Transverse colon (tissue), 4 donors: ENCODE measurements at regions not wholly inside any gene's neighbourhood (a gene's known extent, or its start where the extent isn't known, plus 50 kb on each side); places are given as distances from the start of the nearest gene placed in this dataset.

ENCODE experiments used
- EP300 ChIP-seq: sonication (generic); formaldehyde crosslinking; IDR thresholded peaks from one replicate; pipeline ENCODE4 v1.6.1; 2017; ENCODE audit warnings: antibody characterized with exemption, low read depth
- POLR2A ChIP-seq: fragments of 450-650 bp; IDR thresholded peaks from one replicate; pipeline ENCODE4 v1.6.1; 2016; ENCODE audit warnings: antibody characterized with exemption, mild to moderate bottlenecking, moderate library complexity
- POLR2AphosphoS5 ChIP-seq, 3 donors: sonication (generic); formaldehyde crosslinking; IDR thresholded peaks; one replicate each; pipeline ENCODE4 v1.6.1; 2016; ENCODE audit warnings: antibody characterized with exemption in 3 of 3
- TF ChIP-seq, protein P1 (sequence below), 5 experiments: fragments of 200-600 bp in 3 of 5; fragments of 450-650 bp in 2 of 5; sonication (generic) in 3 of 5; IDR thresholded peaks; 1 replicate in 2 of 5; 2 replicates in 3 of 5; pipeline ENCODE4 v1.5.1; 2016 to 2017; ENCODE audit warnings: antibody characterized with exemption in 5 of 5, inconsistent platforms in 3 of 5, mild to moderate bottlenecking in 2 of 5, moderate library complexity in 1 of 5

DNA sequence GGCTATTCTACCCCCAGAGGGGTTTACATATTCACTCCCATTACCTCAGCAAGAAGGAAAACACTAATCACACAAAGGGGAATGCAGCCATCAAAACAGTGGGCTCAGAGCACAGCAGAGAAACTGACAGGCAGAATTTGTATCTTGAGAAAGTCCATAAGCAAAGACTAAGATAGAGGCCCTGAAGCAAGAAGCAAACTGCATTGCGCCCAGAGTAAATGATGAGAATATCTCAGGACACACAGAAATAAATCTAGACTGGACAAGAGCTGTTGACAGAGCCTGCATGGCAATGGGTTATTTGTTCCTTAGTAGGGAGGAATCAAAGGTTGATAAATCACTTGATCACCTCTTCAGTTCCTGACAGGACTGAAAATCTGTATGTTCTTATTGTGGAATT is 440.7 kb upstream of the CELF2 start:
- TF ChIP-seq, protein P1, sequence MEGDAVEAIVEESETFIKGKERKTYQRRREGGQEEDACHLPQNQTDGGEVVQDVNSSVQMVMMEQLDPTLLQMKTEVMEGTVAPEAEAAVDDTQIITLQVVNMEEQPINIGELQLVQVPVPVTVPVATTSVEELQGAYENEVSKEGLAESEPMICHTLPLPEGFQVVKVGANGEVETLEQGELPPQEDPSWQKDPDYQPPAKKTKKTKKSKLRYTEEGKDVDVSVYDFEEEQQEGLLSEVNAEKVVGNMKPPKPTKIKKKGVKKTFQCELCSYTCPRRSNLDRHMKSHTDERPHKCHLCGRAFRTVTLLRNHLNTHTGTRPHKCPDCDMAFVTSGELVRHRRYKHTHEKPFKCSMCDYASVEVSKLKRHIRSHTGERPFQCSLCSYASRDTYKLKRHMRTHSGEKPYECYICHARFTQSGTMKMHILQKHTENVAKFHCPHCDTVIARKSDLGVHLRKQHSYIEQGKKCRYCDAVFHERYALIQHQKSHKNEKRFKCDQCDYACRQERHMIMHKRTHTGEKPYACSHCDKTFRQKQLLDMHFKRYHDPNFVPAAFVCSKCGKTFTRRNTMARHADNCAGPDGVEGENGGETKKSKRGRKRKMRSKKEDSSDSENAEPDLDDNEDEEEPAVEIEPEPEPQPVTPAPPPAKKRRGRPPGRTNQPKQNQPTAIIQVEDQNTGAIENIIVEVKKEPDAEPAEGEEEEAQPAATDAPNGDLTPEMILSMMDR (IDR thresholded peaks at IDR 0.05): no peak
- TF ChIP-seq POLR2A: no peak
- TF ChIP-seq POLR2AphosphoS5 (IDR thresholded peaks at IDR 0.05): no peak
- no peak for TF ChIP-seq EP300
